ENCODE measurements at regions not wholly inside any gene's neighbourhood (a gene's known extent, or its start where the extent isn't known, plus 50 kb on each side); places are given as distances from the start of the nearest gene placed in this dataset.

DNA sequence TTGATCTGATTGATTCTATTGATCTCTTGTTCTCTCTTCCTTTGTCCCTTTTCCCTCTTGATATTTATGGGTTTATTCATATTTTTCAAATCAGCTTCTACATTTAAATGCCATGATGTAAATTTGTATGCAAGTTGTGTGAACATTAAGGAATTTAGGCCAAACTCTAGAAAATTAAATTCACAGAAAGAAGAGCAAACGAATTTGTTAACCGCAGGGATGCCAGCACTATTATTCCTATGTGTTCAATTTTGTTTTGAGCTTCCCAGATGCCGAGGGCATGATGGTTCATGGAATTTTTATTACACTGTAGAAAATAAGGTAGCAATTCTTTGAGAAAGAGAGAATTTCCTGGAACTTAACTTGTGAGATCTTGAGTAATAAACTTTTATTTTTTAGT lies 220.9 kb downstream of the BUB3 start:
- TF ChIP-seq CTCF (IDR thresholded peaks at IDR 0.05), result no peak
- no peak for TF ChIP-seq POLR2A (IDR thresholded peaks at IDR 0.05)

All from esophagus squamous epithelium (tissue), 4 donors.